Uterus (tissue), 3 donors: ENCODE measurements at regions not wholly inside any gene's neighbourhood (a gene's known extent, or its start where the extent isn't known, plus 50 kb on each side); places are given as distances from the start of the nearest gene placed in this dataset.
"Not testable (repeated sequence)": the region's sequence is repeated elsewhere in the genome, so short reads cannot be mapped to it uniquely, and the experiment has no call there.

Source experiments
- DNase-seq, 2 donors: peaks; one replicate each; pipeline ENCODE4 v3.0.0-alpha.2; 2019 to 2020
- H3K27ac ChIP-seq, 2 donors: fragments of 200-600 bp; sonication (generic); 1 replicate in 1 of 2; 2 replicates in 1 of 2; pipeline ENCODE4 v1.5.1; 2016 to 2018
- H3K27me3 ChIP-seq, 2 donors: fragments of 200-600 bp; sonication (generic); one replicate each; pipeline ENCODE4 v1.5.1; 2018 to 2019; ENCODE audit warnings: control low read depth in 1 of 2
- H3K36me3 ChIP-seq, 2 donors: fragments of 200-600 bp; sonication (generic); one replicate each; pipeline ENCODE4 v1.5.1; 2019; ENCODE audit warnings: control low read depth in 1 of 2
- H3K4me1 ChIP-seq, 2 donors: fragments of 200-600 bp; sonication (generic); one replicate each; pipeline ENCODE4 v1.5.1; 2018 to 2019; ENCODE audit warnings: control low read depth in 1 of 2
- H3K4me3 ChIP-seq, 2 donors: fragments of 200-600 bp; sonication (generic); 1 replicate in 1 of 2; 2 replicates in 1 of 2; pipeline ENCODE4 v1.5.1; 2018 to 2019; ENCODE audit warnings: mild to moderate bottlenecking in 1 of 2
- H3K9me3 ChIP-seq, 2 donors: fragments of 200-600 bp; sonication (generic); one replicate each; pipeline ENCODE4 v1.5.1; 2019; ENCODE audit warnings: control low read depth in 1 of 2
- CTCF ChIP-seq, 4 experiments: fragments of 200-600 bp in 2 of 4; fragments of 450-650 bp in 2 of 4; sonication (generic) in 2 of 4; IDR thresholded peaks; one replicate each; pipeline ENCODE4 v1.5.1; 2016 to 2019; ENCODE audit warnings: antibody characterized with exemption in 4 of 4, mild to moderate bottlenecking in 2 of 4, moderate library complexity in 1 of 4
- POLR2A ChIP-seq, 2 donors: fragments of 450-650 bp; IDR thresholded peaks; one replicate each; pipeline ENCODE4 v1.6.1; 2016; ENCODE audit warnings: antibody characterized with exemption in 2 of 2, mild to moderate bottlenecking in 1 of 2, moderate library complexity in 1 of 2
- intact Hi-C: fragments of 100-400 bp; cut with DNase I; formaldehyde crosslinking; loops from one replicate; pipeline ENCODE4 v1.15.1; 2023; ENCODE audit warnings: low total_unique reads
- donor health status: DM: yes; HTN: yes; CAD: no.

- intact Hi-C loops, result no loop called here
These were observed 904.5 kb downstream of the PLA2G4A start for GRCh38 chr1:187733232-187733631.

GRCh38 chr1:187734427-187734826 lies 905.7 kb downstream of the PLA2G4A start:
- H3K27ac ChIP-seq, result no peak overlapping the region
- H3K27me3 ChIP-seq, result no peaks in the 10 kb centered on the region
- no peak overlapping the region for H3K4me3 ChIP-seq
- no peak for DNase-seq
- no peaks in the 10 kb centered on the region for H3K9me3 ChIP-seq
- TF ChIP-seq CTCF (IDR thresholded peaks at IDR 0.05), result no peak
- no peak for TF ChIP-seq POLR2A (IDR thresholded peaks at IDR 0.05)
- H3K36me3 ChIP-seq, result no peaks in the 10 kb centered on the region
- H3K4me1 ChIP-seq, result no peaks in the 10 kb centered on the region
- intact Hi-C loops, result no loop called here

More at GRCh38 chr1:187733232-187733631, 904.5 kb downstream of the PLA2G4A start:
- Histone ChIP-seq H3K9me3 (no peaks in the 10 kb centered on the region), H3K27ac (no peak overlapping the region), H3K36me3 (no peaks in the 10 kb centered on the region), H3K27me3 (no peaks in the 10 kb centered on the region), H3K4me3 (no peak overlapping the region), H3K4me1 (no peaks in the 10 kb centered on the region)
- DNase-seq, result no peak
- TF ChIP-seq CTCF (IDR thresholded peaks at IDR 0.05) (no peak), POLR2A (IDR thresholded peaks at IDR 0.05) (no peak)

GRCh38 chr1:187744665-187745064 lies 915.9 kb downstream of the PLA2G4A start:
- no peak overlapping the region for H3K4me3 ChIP-seq
- no peaks in the 10 kb centered on the region for H3K4me1 ChIP-seq
- no peak for DNase-seq
- no peak overlapping the region for H3K27ac ChIP-seq
- no peak for TF ChIP-seq POLR2A (IDR thresholded peaks at IDR 0.05)
- intact Hi-C loops, result no loop called here
- no peaks in the 10 kb centered on the region for H3K9me3 ChIP-seq
- H3K36me3 ChIP-seq, result no peaks in the 10 kb centered on the region
- no peaks in the 10 kb centered on the region for H3K27me3 ChIP-seq

GRCh38 chr1:187755536-187755935 lies 926.8 kb downstream of the PLA2G4A start:
- H3K27me3 ChIP-seq, result no peaks in the 10 kb centered on the region
- intact Hi-C loops, result no loop called here
- H3K9me3 ChIP-seq, result no peaks in the 10 kb centered on the region
- H3K27ac ChIP-seq, result no peak overlapping the region
- DNase-seq, result no peak
- H3K36me3 ChIP-seq, result no peaks in the 10 kb centered on the region
- TF ChIP-seq POLR2A (IDR thresholded peaks at IDR 0.05) (no peak), CTCF (IDR thresholded peaks at IDR 0.05) (no peak)
- no peaks in the 10 kb centered on the region for H3K4me1 ChIP-seq
- no peak overlapping the region for H3K4me3 ChIP-seq

GRCh38 chr1:187756684-187757083 lies 927.9 kb downstream of the PLA2G4A start:
- H3K27me3 ChIP-seq, intact Hi-C loops, H3K4me3 ChIP-seq, H3K27ac ChIP-seq, H3K9me3 ChIP-seq, H3K4me1 ChIP-seq, H3K36me3 ChIP-seq, DNase-seq: not testable (repeated sequence)

- Histone ChIP-seq H3K9me3 (no peaks in the 10 kb centered on the region), H3K27me3 (no peaks in the 10 kb centered on the region), H3K4me1 (no peaks in the 10 kb centered on the region), H3K36me3 (no peaks in the 10 kb centered on the region), H3K4me3 (no peak overlapping the region), H3K27ac (no peak overlapping the region)
- TF ChIP-seq CTCF (IDR thresholded peaks at IDR 0.05) (no peak), POLR2A (IDR thresholded peaks at IDR 0.05) (no peak)
- no peak for DNase-seq
- intact Hi-C loops, result no loop called here
These were observed 931.1 kb downstream of the PLA2G4A start for GRCh38 chr1:187759825-187760333.
